Bronchial epithelial cell (primary cell): ENCODE measurements at regions not wholly inside any gene's neighbourhood (a gene's known extent, or its start where the extent isn't known, plus 50 kb on each side); places are given as distances from the start of the nearest gene placed in this dataset.

Experiments
- DNase-seq: peaks from one replicate; pipeline ENCODE4 v3.0.0-alpha.2; 2010; ENCODE audit warnings: low read depth
- FAIRE-seq: peaks from 2 replicates; lab custom pipeline; 2011; peaks lifted over from hg19 to GRCh38; lab: Jason Lieb, UNC
- H3K27me3 ChIP-seq: 2 replicates; pipeline ENCODE4 v1.5.1; 2011; ENCODE audit warnings: low read length; ENCODE audit not compliant: control insufficient read depth, insufficient read depth
- H3K36me3 ChIP-seq: 2 replicates; pipeline ENCODE4 v1.5.1; 2011; ENCODE audit warnings: low read length; ENCODE audit not compliant: control insufficient read depth, insufficient read depth
- H3K4me3 ChIP-seq: 2 replicates; pipeline ENCODE4 v1.5.1; 2011; ENCODE audit warnings: mild to moderate bottlenecking, low read depth, low read length, control low read depth
- TF ChIP-seq, protein P1 (sequence below): IDR thresholded peaks from 2 replicates; pipeline ENCODE4 v1.5.1; 2011; ENCODE audit warnings: mild to moderate bottlenecking, moderate library complexity, low read length, control low read depth, inconsistent platforms; ENCODE audit not compliant: insufficient read depth, severe bottlenecking

GRCh38 chr2:7479603-7480002 lies 562.4 kb downstream of the RNF144A start:
- no peak for FAIRE-seq
- Histone ChIP-seq H3K4me3 (no peak overlapping the region), H3K27me3 (no peaks in the 10 kb centered on the region), H3K36me3 (no peaks in the 10 kb centered on the region)
- DNase-seq = no peak
- TF ChIP-seq, protein P1, sequence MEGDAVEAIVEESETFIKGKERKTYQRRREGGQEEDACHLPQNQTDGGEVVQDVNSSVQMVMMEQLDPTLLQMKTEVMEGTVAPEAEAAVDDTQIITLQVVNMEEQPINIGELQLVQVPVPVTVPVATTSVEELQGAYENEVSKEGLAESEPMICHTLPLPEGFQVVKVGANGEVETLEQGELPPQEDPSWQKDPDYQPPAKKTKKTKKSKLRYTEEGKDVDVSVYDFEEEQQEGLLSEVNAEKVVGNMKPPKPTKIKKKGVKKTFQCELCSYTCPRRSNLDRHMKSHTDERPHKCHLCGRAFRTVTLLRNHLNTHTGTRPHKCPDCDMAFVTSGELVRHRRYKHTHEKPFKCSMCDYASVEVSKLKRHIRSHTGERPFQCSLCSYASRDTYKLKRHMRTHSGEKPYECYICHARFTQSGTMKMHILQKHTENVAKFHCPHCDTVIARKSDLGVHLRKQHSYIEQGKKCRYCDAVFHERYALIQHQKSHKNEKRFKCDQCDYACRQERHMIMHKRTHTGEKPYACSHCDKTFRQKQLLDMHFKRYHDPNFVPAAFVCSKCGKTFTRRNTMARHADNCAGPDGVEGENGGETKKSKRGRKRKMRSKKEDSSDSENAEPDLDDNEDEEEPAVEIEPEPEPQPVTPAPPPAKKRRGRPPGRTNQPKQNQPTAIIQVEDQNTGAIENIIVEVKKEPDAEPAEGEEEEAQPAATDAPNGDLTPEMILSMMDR = no peak

GRCh38 chr2:7480431-7480830 lies 563.2 kb downstream of the RNF144A start:
- DNase-seq (no peak), FAIRE-seq (peak; percentile 60)
- no peaks in the 10 kb centered on the region for H3K36me3 ChIP-seq
- TF ChIP-seq, protein P1 = no peak
- H3K4me3 ChIP-seq = no peak overlapping the region
- H3K27me3 ChIP-seq = no peaks in the 10 kb centered on the region

DNA sequence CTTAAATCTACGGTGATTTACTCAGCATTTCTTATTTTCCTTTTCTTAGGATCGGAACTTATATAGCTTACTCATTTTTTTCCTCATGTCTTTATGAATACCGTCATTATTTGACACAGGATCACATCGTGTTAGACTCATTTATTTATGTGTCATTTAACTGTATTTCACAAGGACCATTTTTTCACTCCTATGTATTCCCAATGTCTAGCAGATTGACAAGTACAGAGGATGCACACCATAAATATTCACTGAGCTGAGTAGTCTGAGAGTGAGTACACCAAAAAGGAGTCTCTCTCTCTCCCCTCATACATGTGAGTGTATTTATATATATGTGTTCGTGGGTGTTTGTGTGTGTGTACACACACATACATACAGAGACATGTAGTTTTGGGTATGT lies 573.5 kb downstream of the RNF144A start:
- TF ChIP-seq, protein P1 = no peak
- no peak for FAIRE-seq
- H3K4me3 ChIP-seq = no peak overlapping the region

DNA sequence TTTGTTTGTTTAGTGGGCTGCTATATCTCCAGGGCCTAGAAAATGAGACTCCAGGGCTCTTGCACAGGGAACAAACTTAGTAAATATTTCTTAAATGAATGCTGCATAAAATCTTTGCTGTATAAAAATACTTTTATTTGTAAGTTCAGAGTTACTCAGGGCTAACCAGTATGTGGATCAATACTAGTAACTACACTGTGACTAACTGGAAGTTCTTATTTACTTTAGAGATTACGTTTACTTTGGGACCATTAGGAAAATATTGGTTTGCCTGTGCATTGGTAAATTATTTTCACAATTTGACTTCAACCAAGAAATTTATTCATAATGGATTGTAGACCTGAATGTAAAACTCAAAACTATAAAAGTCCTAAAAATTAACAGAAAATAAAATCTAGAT lies 575.5 kb downstream of the RNF144A start:
- DNase-seq (no peak), FAIRE-seq (no peak)
- TF ChIP-seq, protein P1 = no peak
- Histone ChIP-seq H3K4me3 (no peak overlapping the region), H3K36me3 (no peaks in the 10 kb centered on the region), H3K27me3 (no peaks in the 10 kb centered on the region)

More for the DNA sequence above, 573.5 kb downstream of the RNF144A start:
- DNase-seq = no peak
- H3K36me3 ChIP-seq = no peaks in the 10 kb centered on the region
- no peaks in the 10 kb centered on the region for H3K27me3 ChIP-seq

- Histone ChIP-seq H3K27me3 (no peaks in the 10 kb centered on the region), H3K36me3 (no peaks in the 10 kb centered on the region), H3K4me3 (no peak overlapping the region)
- TF ChIP-seq, protein P1 = no peak
- FAIRE-seq = no peak
- DNase-seq = no peak
These were observed 580.0 kb downstream of the RNF144A start for GRCh38 chr2:7497178-7497577.

GRCh38 chr2:7499018-7499417 lies 581.8 kb downstream of the RNF144A start:
- no peaks in the 10 kb centered on the region for H3K36me3 ChIP-seq
- FAIRE-seq = no peak
- no peak for DNase-seq

More at GRCh38 chr2:7499018-7499417, 581.8 kb downstream of the RNF144A start:
- TF ChIP-seq, protein P1 = no peak
- Histone ChIP-seq H3K4me3 (no peak overlapping the region), H3K27me3 (no peaks in the 10 kb centered on the region)
